Testis (tissue), 2 donors: ENCODE measurements at regions not wholly inside any gene's neighbourhood (a gene's known extent, or its start where the extent isn't known, plus 50 kb on each side); places are given as distances from the start of the nearest gene placed in this dataset.

Experiments
- CTCF ChIP-seq, 3 experiments: fragments of 450-650 bp in 2 of 3; fragments of 200-600 bp in 1 of 3; sonication (generic) in 1 of 3; IDR thresholded peaks; one replicate each; pipeline ENCODE4 v1.5.1; 2016 to 2019; ENCODE audit warnings: antibody characterized with exemption in 3 of 3, mild to moderate bottlenecking in 2 of 3, moderate library complexity in 1 of 3
- POLR2A ChIP-seq: fragments of 450-650 bp; IDR thresholded peaks from one replicate; pipeline ENCODE4 v1.6.1; 2017; ENCODE audit warnings: antibody characterized with exemption, mild to moderate bottlenecking, moderate library complexity

- TF ChIP-seq POLR2A (no peak), CTCF (IDR thresholded peaks at IDR 0.05) (no peak)
Measured at GRCh38 chr6:112478036-112478435, 130.9 kb downstream of the RFPL4B start.
